ENCODE measurements at regions not wholly inside any gene's neighbourhood (a gene's known extent, or its start where the extent isn't known, plus 50 kb on each side); places are given as distances from the start of the nearest gene placed in this dataset.

GRCh38 chr3:88632226-88632625, 475.2 kb upstream of the EPHA3 start:
- TF ChIP-seq CTCF (IDR thresholded peaks at IDR 0.05; ENCODE audit: low read length) (no peak), EZH2 (optimal IDR thresholded peaks at IDR 0.05; ENCODE audit: low read depth, low read length) (no peak), EZH2phosphoT487 (IDR thresholded peaks at IDR 0.05; ENCODE audit: low read length) (no peak)

All from MM.1S (cell line).